HCT116 (cell line): ENCODE measurements at regions not wholly inside any gene's neighbourhood (a gene's known extent, or its start where the extent isn't known, plus 50 kb on each side); places are given as distances from the start of the nearest gene placed in this dataset.

Experiments used
- ATAC-seq: fragments of 200-7000 bp; cut with Tn5 transposase; 2 replicates; pipeline ENCODE4 v1.9.1; 2020; ENCODE audit warnings: mild to moderate bottlenecking, moderate library complexity
- BruUV-seq: library from RNA; stranded (reverse); fragments of 400-500 nt; replicated peaks from 2 replicates; lab custom pipeline; 2021; lab: Mats Ljungman, UMichigan
- CTCF ChIA-PET: fragments of 300-600 bp; sonication (Branson Sonifier 250); formaldehyde crosslinking; loops from one replicate; lab custom pipeline; 2021; ENCODE audit warnings: antibody characterized with exemption; lab: Charles Lee
- POLR2A ChIA-PET: fragments of 300-600, 350-600 bp; sonication (Branson Sonifier 250); formaldehyde crosslinking; loops from one replicate; lab custom pipeline; 2021; ENCODE audit warnings: antibody characterized with exemption; lab: Charles Lee
- RAD21 ChIA-PET, 2 experiments: fragments of 300-600 bp; sonication (Branson Sonifier 250); formaldehyde crosslinking; loops; one replicate each; lab custom pipeline; 2023; ENCODE audit warnings: low total read pairs in 2 of 2; ENCODE audit not compliant: uncharacterized antibody in 2 of 2, unreplicated experiment in 2 of 2, low non-redundant PET in 1 of 2; lab: Charles Lee
- DNase-seq: peaks from one replicate; pipeline ENCODE4 v3.0.0-alpha.2; 2010; ENCODE audit warnings: low read depth, low spot score
- H2AFZ ChIP-seq: fragments of 200-600 bp; shearing (Covaris generic), sonication (generic); 2 replicates; pipeline ENCODE4 v1.6.1; 2017; ENCODE audit warnings: low read depth, mixed run types, mixed read lengths, antibody characterized with exemption, low read length; ENCODE audit not compliant: poor library complexity, severe bottlenecking
- H3K27ac ChIP-seq: 2 replicates; pipeline ENCODE4 v1.5.1; 2012; ENCODE audit warnings: low read depth, low read length
- H3K27me3 ChIP-seq: fragments of 200-600 bp; sonication (generic); 2 replicates; pipeline ENCODE4 v1.6.1; 2016; ENCODE audit warnings: mixed run types, low read length, mixed read lengths; ENCODE audit not compliant: insufficient read depth
- H3K36me3 ChIP-seq, 2 experiments: fragments of 200-500 bp in 1 of 2; fragments of 200-600 bp in 1 of 2; sonication (Bioruptor generic) in 1 of 2; sonication (generic) in 1 of 2; 2 replicates each; pipeline versions ENCODE4 v1.5.1 to v1.6.1; 2014 to 2016; ENCODE audit warnings: low read length in 2 of 2, inconsistent platforms in 1 of 2, mixed read lengths in 1 of 2, mixed run types in 1 of 2; ENCODE audit not compliant: insufficient read depth in 2 of 2, control insufficient read depth in 1 of 2
- H3K4me1 ChIP-seq, 2 experiments: fragments of 200-600 bp in 1 of 2; sonication (generic) in 1 of 2; 2 replicates each; pipeline versions ENCODE4 v1.5.1 to v1.6.1; 2012 to 2017; ENCODE audit warnings: low read length in 2 of 2, inconsistent platforms in 1 of 2, mild to moderate bottlenecking in 1 of 2, mixed read lengths in 1 of 2, mixed run types in 1 of 2, moderate library complexity in 1 of 2; ENCODE audit not compliant: insufficient read depth in 2 of 2, control insufficient read depth in 1 of 2
- H3K4me2 ChIP-seq: fragments of 200-600 bp; sonication (generic); 2 replicates; pipeline ENCODE4 v1.6.1; 2017; ENCODE audit warnings: mixed run types, low read length, mixed read lengths
- H3K4me3 ChIP-seq, 2 experiments: fragments of 200-600 bp in 1 of 2; sonication (generic) in 1 of 2; replicated peaks in 1 of 2; 2 replicates each; pipeline ENCODE4 v1.5.1; 2011 to 2016; ENCODE audit warnings: low read length in 2 of 2, control low read depth in 1 of 2, low read depth in 1 of 2, mild to moderate bottlenecking in 1 of 2, mixed read lengths in 1 of 2, mixed run types in 1 of 2
- H3K79me2 ChIP-seq: fragments of 200-600 bp; sonication (generic); 2 replicates; pipeline ENCODE4 v1.6.1; 2017; ENCODE audit warnings: mild to moderate bottlenecking, mixed run types, low read length, moderate library complexity, mixed read lengths; ENCODE audit not compliant: insufficient read depth
- H3K9ac ChIP-seq: fragments of 200-600 bp; sonication (generic); 2 replicates; pipeline ENCODE4 v1.6.1; 2016; ENCODE audit warnings: low read length, mixed read lengths
- H3K9me2 ChIP-seq: fragments of 200-600 bp; sonication (generic), shearing (Covaris generic); 2 replicates; pipeline ENCODE4 v1.6.1; 2017; ENCODE audit warnings: mixed run types, mild to moderate bottlenecking, moderate library complexity; ENCODE audit not compliant: insufficient read depth
- H3K9me3 ChIP-seq, 2 experiments: fragments of 200-500 bp in 1 of 2; fragments of 200-600 bp in 1 of 2; sonication (Bioruptor generic) in 1 of 2; sonication (generic) in 1 of 2; 2 replicates each; pipeline ENCODE4 v1.6.1; 2014 to 2017; ENCODE audit warnings: low read length in 2 of 2, mixed read lengths in 2 of 2, inconsistent platforms in 1 of 2, low read depth in 1 of 2, mild to moderate bottlenecking in 1 of 2, mixed run types in 1 of 2, moderate library complexity in 1 of 2; ENCODE audit not compliant: control insufficient read depth in 1 of 2, insufficient read depth in 1 of 2
- H4K20me1 ChIP-seq: fragments of 200-600 bp; sonication (generic), shearing (Covaris generic); 2 replicates; pipeline ENCODE4 v1.6.1; 2017; ENCODE audit warnings: mixed run types, mild to moderate bottlenecking, moderate library complexity; ENCODE audit not compliant: insufficient read depth
- ATF3 ChIP-seq: IDR thresholded peaks from 2 replicates; pipeline ENCODE4 v1.6.1; 2012
- CBX3 ChIP-seq: IDR thresholded peaks from 2 replicates; pipeline ENCODE4 v1.6.1; 2012; ENCODE audit warnings: low read depth
- CEBPB ChIP-seq: IDR thresholded peaks from 2 replicates; pipeline ENCODE4 v1.6.1; 2012; ENCODE audit warnings: low read depth
- EGR1 ChIP-seq: IDR thresholded peaks from 2 replicates; pipeline ENCODE4 v1.6.1; 2012; ENCODE audit warnings: low read depth
- ELF1 ChIP-seq: IDR thresholded peaks from 2 replicates; pipeline ENCODE4 v1.6.1; 2012; ENCODE audit warnings: low read depth, borderline replicate concordance
- JUND ChIP-seq: IDR thresholded peaks from 2 replicates; pipeline ENCODE4 v1.6.1; 2012
- MAX ChIP-seq: IDR thresholded peaks from 2 replicates; pipeline ENCODE4 v1.6.1; 2012
- SIN3A ChIP-seq: IDR thresholded peaks from 2 replicates; pipeline ENCODE4 v1.6.1; 2012; ENCODE audit warnings: low read depth
- SRF ChIP-seq: IDR thresholded peaks from 2 replicates; pipeline ENCODE4 v1.6.1; 2012; ENCODE audit warnings: low read depth
- YY1 ChIP-seq: IDR thresholded peaks from 2 replicates; pipeline ENCODE4 v1.6.1; 2011; ENCODE audit warnings: low read length, low read depth, moderate library complexity, mild to moderate bottlenecking; ENCODE audit not compliant: insufficient replicate concordance; ENCODE audit errors: extremely low read depth
- ZFX ChIP-seq: fragments of 450-650 bp; IDR thresholded peaks from 2 replicates; pipeline ENCODE4 v1.6.1; 2017
- ZNF274 ChIP-seq: fragments of 200-500 bp; sonication (Bioruptor generic); IDR thresholded peaks from 2 replicates; pipeline ENCODE4 v1.6.1; 2014; ENCODE audit warnings: mild to moderate bottlenecking, low read depth, low read length, inconsistent platforms
- intact Hi-C: fragments of 100-400 bp; cut with micrococcal nuclease; formaldehyde crosslinking; loops from 2 replicates; pipeline ENCODE4 v1.10.0; 2022

GRCh38 chr18:60722742-60723141 is 350.2 kb upstream of the MC4R start:
- ChIA-PET CTCF (no interaction called here), POLR2A (no interaction called here), RAD21 (no interaction called here)
- H3K4me1 ChIP-seq: no peaks in the 10 kb centered on the region
- no peaks in the 10 kb centered on the region for H3K9me2 ChIP-seq
- H3K9me3 ChIP-seq: no peaks in the 10 kb centered on the region
- H3K27ac ChIP-seq: no peak overlapping the region
- ATAC-seq: no peak
- no peaks in the 10 kb centered on the region for H3K79me2 ChIP-seq
- no peak overlapping the region for H2AFZ ChIP-seq
- H3K4me3 ChIP-seq: no peak overlapping the region
- no peaks in the 10 kb centered on the region for H3K27me3 ChIP-seq
- H3K4me2 ChIP-seq: no peak overlapping the region
- BruUV-seq: no TSS peak
- no peaks in the 10 kb centered on the region; the same call in 1 of the 2 replicates for H4K20me1 ChIP-seq
- no peaks in the 10 kb centered on the region; a peak in 1 of 4 replicates for H3K36me3 ChIP-seq
- DNase-seq: no peak
- TF ChIP-seq ZNF274: no peak
- no peak for TF ChIP-seq CBX3
- TF ChIP-seq EGR1: no peak
- TF ChIP-seq JUND: no peak
- TF ChIP-seq ELF1: no peak
- no peak for TF ChIP-seq MAX
- TF ChIP-seq ZFX: no peak
- no peak for TF ChIP-seq SIN3A
- intact Hi-C loops: no loop called here
- no peak overlapping the region for H3K9ac ChIP-seq

- H3K4me1 ChIP-seq: no peaks in the 10 kb centered on the region
- intact Hi-C loops: no loop called here
- H3K27ac ChIP-seq: no peak overlapping the region
- CTCF ChIA-PET: no interaction called here
- peaks cover 12% of the 10 kb centered on the region; the same call in 1 of the 2 replicates for H3K27me3 ChIP-seq
- DNase-seq (no peak), ATAC-seq (no peak)
- no peaks in the 10 kb centered on the region for H4K20me1 ChIP-seq
- H3K9ac ChIP-seq: no peak overlapping the region
- no peaks in the 10 kb centered on the region for H3K9me3 ChIP-seq
- no peak overlapping the region for H3K4me3 ChIP-seq
- no TSS peak for BruUV-seq
- no peak overlapping the region for H2AFZ ChIP-seq
- RAD21 ChIA-PET: no interaction called here
- no peaks in the 10 kb centered on the region for H3K9me2 ChIP-seq
- no peaks in the 10 kb centered on the region for H3K79me2 ChIP-seq
- H3K4me2 ChIP-seq: no peak overlapping the region
- H3K36me3 ChIP-seq: no peaks in the 10 kb centered on the region
- no peak for TF ChIP-seq ATF3
- TF ChIP-seq YY1: no peak
- TF ChIP-seq SRF: no peak
- TF ChIP-seq ELF1: no peak
- TF ChIP-seq CEBPB: 0 out of 2 replicates have a peak, but pooled peaks have one; percentile 29
- POLR2A ChIA-PET: no interaction called here
These were observed 359.6 kb upstream of the MC4R start for GRCh38 chr18:60732143-60732542.
